Stomach (tissue), 4 donors: ENCODE measurements at regions not wholly inside any gene's neighbourhood (a gene's known extent, or its start where the extent isn't known, plus 50 kb on each side); places are given as distances from the start of the nearest gene placed in this dataset.

ENCODE experiments used
- CTCF ChIP-seq, 7 experiments: fragments of 450-650 bp in 4 of 7; fragments of 200-600 bp in 3 of 7; sonication (generic) in 3 of 7; IDR thresholded peaks; one replicate each; pipeline ENCODE4 v1.5.1; 2016 to 2019; ENCODE audit warnings: antibody characterized with exemption in 7 of 7, control low read depth in 2 of 7, mild to moderate bottlenecking in 1 of 7
- EP300 ChIP-seq: sonication (generic); formaldehyde crosslinking; IDR thresholded peaks from one replicate; pipeline ENCODE4 v1.6.1; 2017; ENCODE audit warnings: antibody characterized with exemption
- POLR2A ChIP-seq, 4 donors: fragments of 450-650 bp; IDR thresholded peaks; one replicate each; pipeline ENCODE4 v1.6.1; 2016; ENCODE audit warnings: antibody characterized with exemption in 4 of 4, control low read depth in 2 of 4, mild to moderate bottlenecking in 1 of 4, moderate library complexity in 1 of 4
- POLR2AphosphoS5 ChIP-seq, 3 donors: sonication (generic); formaldehyde crosslinking; IDR thresholded peaks; one replicate each; pipeline ENCODE4 v1.6.1; 2016; ENCODE audit warnings: antibody characterized with exemption in 3 of 3

- no peak for TF ChIP-seq CTCF (IDR thresholded peaks at IDR 0.05)
- no peak for TF ChIP-seq POLR2A (IDR thresholded peaks at IDR 0.05)
- no peak for TF ChIP-seq POLR2AphosphoS5 (IDR thresholded peaks at IDR 0.05)
- no peak for TF ChIP-seq EP300
Measured at GRCh38 chr13:63308549-63309165, 1893.0 kb upstream of the PCDH20 start.
